B cell (primary cell): ENCODE measurements at regions not wholly inside any gene's neighbourhood (a gene's known extent, or its start where the extent isn't known, plus 50 kb on each side); places are given as distances from the start of the nearest gene placed in this dataset.

Experiments used
- ATAC-seq: fragments of 200-7000 bp; cut with Tn5 transposase; one replicate; pipeline ENCODE4 v1.10.0; 2021; ENCODE audit warnings: low read depth, mild to moderate bottlenecking, moderate number of reproducible peaks, moderate library complexity
- CTCF ChIA-PET: fragments of 350-600 bp; sonication (Branson Sonifier 250); formaldehyde crosslinking; loops from one replicate; lab custom pipeline; 2021; ENCODE audit warnings: antibody characterized with exemption, inconsistent platforms; lab: Charles Lee
- POLR2A ChIA-PET: fragments of 350-600 bp; sonication (Branson Sonifier 250); formaldehyde crosslinking; loops from one replicate; lab custom pipeline; 2021; ENCODE audit warnings: antibody characterized with exemption; lab: Charles Lee
- DNase-seq: peaks from one replicate; pipeline ENCODE4 v3.0.0; 2013
- H2AFZ ChIP-seq: 2 replicates; pipeline ENCODE4 v1.6.1; 2012; ENCODE audit warnings: mild to moderate bottlenecking, low read depth, low read length; ENCODE audit not compliant: insufficient read depth, poor library complexity, severe bottlenecking
- H3K27ac ChIP-seq, 2 donors: 1 replicate in 1 of 2; 2 replicates in 1 of 2; pipeline ENCODE4 v1.5.1; 2012 to 2013; ENCODE audit warnings: low read length in 2 of 2, mild to moderate bottlenecking in 2 of 2, moderate library complexity in 1 of 2
- H3K27me3 ChIP-seq, 4 experiments: fragments of 200-600 bp in 1 of 4; sonication (generic) in 1 of 4; replicated peaks in 1 of 4; 1 replicate in 2 of 4; 2 replicates in 2 of 4; pipeline versions ENCODE4 v1.6.1 to v1.7.0; 2013 to 2016; ENCODE audit warnings: low read length in 3 of 4, mild to moderate bottlenecking in 2 of 4, mixed read lengths in 1 of 4, moderate library complexity in 1 of 4; ENCODE audit not compliant: insufficient read depth in 4 of 4, control insufficient read depth in 3 of 4; ENCODE audit errors: control extremely low read depth in 1 of 4
- H3K36me3 ChIP-seq, 2 experiments: replicated peaks in 1 of 2; 1 replicate in 1 of 2; 2 replicates in 1 of 2; pipeline versions ENCODE4 v1.6.1 to v1.7.1; 2013; ENCODE audit warnings: low read length in 1 of 2; ENCODE audit not compliant: insufficient read depth in 2 of 2, control insufficient read depth in 1 of 2; ENCODE audit errors: control extremely low read depth in 1 of 2, extremely low read depth in 1 of 2
- H3K4me1 ChIP-seq, 2 donors: fragments of 200-600 bp in 1 of 2; sonication (generic) in 1 of 2; 1 replicate in 1 of 2; 2 replicates in 1 of 2; pipeline versions ENCODE4 v1.5.1 to v1.6.1; 2013 to 2017; ENCODE audit warnings: low read length in 2 of 2; ENCODE audit not compliant: control insufficient read depth in 2 of 2, insufficient read depth in 2 of 2
- H3K4me2 ChIP-seq: replicated peaks from 2 replicates; pipeline ENCODE3; 2012; ENCODE audit warnings: mild to moderate bottlenecking, low read depth, low read length; ENCODE audit not compliant: poor library complexity, severe bottlenecking
- H3K4me3 ChIP-seq, 5 experiments: fragments of 200-600 bp in 1 of 5; sonication (generic) in 1 of 5; 1 replicate in 3 of 5; 2 replicates in 2 of 5; pipeline versions ENCODE4 v1.5.1 to v1.7.0; 2011 to 2016; ENCODE audit warnings: low read length in 4 of 5, mild to moderate bottlenecking in 4 of 5, low read depth in 2 of 5, control low read depth in 1 of 5, moderate library complexity in 1 of 5; ENCODE audit not compliant: insufficient read depth in 1 of 5; ENCODE audit errors: control extremely low read depth in 1 of 5, extremely low read depth in 1 of 5
- H3K79me2 ChIP-seq: fragments of 200-600 bp; sonication (generic); one replicate; pipeline ENCODE4 v1.6.0; 2016; ENCODE audit warnings: low read length; ENCODE audit not compliant: control insufficient read depth, insufficient read depth
- H3K9ac ChIP-seq: fragments of 200-600 bp; sonication (generic); 2 replicates; pipeline ENCODE4 v1.6.1; 2017; ENCODE audit warnings: mild to moderate bottlenecking, low read length, moderate library complexity
- H3K9me3 ChIP-seq, 3 donors: one replicate each; pipeline versions ENCODE4 v1.6.1 to v1.7.1; 2013; ENCODE audit warnings: low read length in 2 of 3; ENCODE audit not compliant: control insufficient read depth in 2 of 3, insufficient read depth in 1 of 3; ENCODE audit errors: control extremely low read depth in 1 of 3
- H4K20me1 ChIP-seq: 2 replicates; pipeline ENCODE4 v1.6.0; 2012; ENCODE audit warnings: mild to moderate bottlenecking, low read length; ENCODE audit not compliant: insufficient read depth, control insufficient read depth, poor library complexity, severe bottlenecking
- H3K27ac Mint-ChIP-seq: one replicate; pipeline ENCODE4 v1.8.0; 2021; ENCODE audit warnings: mixed read lengths
- H3K27me3 Mint-ChIP-seq: one replicate; pipeline ENCODE4 v1.8.0; 2021; ENCODE audit warnings: mixed read lengths
- H3K4me1 Mint-ChIP-seq: one replicate; pipeline ENCODE4 v1.8.0; 2021; ENCODE audit warnings: mixed read lengths
- H3K4me3 Mint-ChIP-seq: one replicate; pipeline ENCODE4 v1.8.0; 2021; ENCODE audit warnings: mixed read lengths
- H3K9me3 Mint-ChIP-seq: one replicate; pipeline ENCODE4 v1.8.0; 2022; ENCODE audit warnings: mixed read lengths; ENCODE audit not compliant: insufficient read depth
- CTCF ChIP-seq: fragments of 200-600 bp; IDR thresholded peaks from one replicate; pipeline ENCODE4 v1.8.0; 2022; ENCODE audit warnings: antibody characterized with exemption, mild to moderate bottlenecking
- EZH2 ChIP-seq: IDR thresholded peaks from 2 replicates; pipeline ENCODE4 v1.6.1; 2012; ENCODE audit warnings: borderline replicate concordance, low read depth, mild to moderate bottlenecking, moderate library complexity, low read length; ENCODE audit not compliant: insufficient read depth, poor library complexity, severe bottlenecking
- WGBS: methylation state at CpG from one replicate; pipeline ENCODE4 v1.1.5; 2013; ENCODE audit warnings: missing lambda C conversion rate; ENCODE audit not compliant: insufficient coverage; 5-methylcytosine and 5-hydroxymethylcytosine counted together
- intact Hi-C: fragments of 100-400 bp; cut with micrococcal nuclease; formaldehyde crosslinking; loops from one replicate; pipeline ENCODE4 v1.10.0; 2022

GRCh38 chr13:111564606-111565005 is 244.2 kb downstream of the TEX29 start:
- DNase-seq: no peak
- H3K27ac Mint-ChIP-seq: no peak overlapping the region
- peaks cover 0 to 17% (median 0%) of the 10 kb centered on the region in 3 donors for H3K9me3 ChIP-seq
- H3K36me3 ChIP-seq: no peaks in the 10 kb centered on the region
- TF ChIP-seq CTCF (no peak), EZH2 (no peak)
- H3K4me2 ChIP-seq: no peak overlapping the region
- POLR2A ChIA-PET: no interaction called here
- peaks cover 7% of the 10 kb centered on the region for H3K27me3 Mint-ChIP-seq
- H3K79me2 ChIP-seq: no peaks in the 10 kb centered on the region
- CTCF ChIA-PET: no interaction called here
- no peaks in the 10 kb centered on the region for H3K27me3 ChIP-seq
- no peak overlapping the region for H3K27ac ChIP-seq
- H3K4me1 Mint-ChIP-seq: no peaks in the 10 kb centered on the region
- no peaks in the 10 kb centered on the region for H4K20me1 ChIP-seq
- H3K4me3 Mint-ChIP-seq: no peak overlapping the region
- no peak overlapping the region for H3K4me3 ChIP-seq
- H3K9ac ChIP-seq: no peak overlapping the region
- no peak for ATAC-seq
- 75% methylated on average over 8 of the region's 8 CpGs for WGBS
- H3K9me3 Mint-ChIP-seq: no peaks in the 10 kb centered on the region
- intact Hi-C loops: no loop called here
- no peaks in the 10 kb centered on the region for H3K4me1 ChIP-seq
- no peak overlapping the region for H2AFZ ChIP-seq

- Histone ChIP-seq H3K79me2 (no peaks in the 10 kb centered on the region), H2AFZ (no peak overlapping the region), H3K27ac (no peak overlapping the region), H3K4me1 (no peaks in the 10 kb centered on the region), H3K27me3 (no peaks in the 10 kb centered on the region), H3K36me3 (no peaks in the 10 kb centered on the region), H3K4me2 (no peak overlapping the region), H3K4me3 (no peak overlapping the region), H4K20me1 (no peaks in the 10 kb centered on the region), H3K9me3 (peaks cover 0 to 12% (median 0%) of the 10 kb centered on the region in 3 donors), H3K9ac (no peak overlapping the region)
- H3K4me3 Mint-ChIP-seq: no peak overlapping the region
- peaks cover 7% of the 10 kb centered on the region for H3K27me3 Mint-ChIP-seq
- intact Hi-C loops: no loop called here
- H3K4me1 Mint-ChIP-seq: no peaks in the 10 kb centered on the region
- TF ChIP-seq CTCF (no peak), EZH2 (no peak)
- ChIA-PET CTCF (no interaction called here), POLR2A (no interaction called here)
- no peak overlapping the region for H3K27ac Mint-ChIP-seq
- no peak for DNase-seq
- WGBS: 83% methylated on average over 10 of the region's 10 CpGs
- no peaks in the 10 kb centered on the region for H3K9me3 Mint-ChIP-seq
- ATAC-seq: no peak
Measured at GRCh38 chr13:111565400-111565799, 245.0 kb downstream of the TEX29 start.
